BLaER1 treated with 17β-estradiol and CSF1 and Interleukin-3, amounts not matched to agents 10 nM and 100 nM (cell line): ENCODE measurements at regions not wholly inside any gene's neighbourhood (a gene's known extent, or its start where the extent isn't known, plus 50 kb on each side); places are given as distances from the start of the nearest gene placed in this dataset.

Experiments
- H3K27ac ChIP-seq, 11 experiments: shearing (Covaris generic); formaldehyde crosslinking; 2 replicates each; pipeline ENCODE4 v1.8.1; 2022
- H3K27me3 ChIP-seq, 11 experiments: shearing (Covaris generic); formaldehyde crosslinking; 2 replicates each; pipeline ENCODE4 v1.8.1; 2022
- H3K36me3 ChIP-seq, 11 experiments: shearing (Covaris generic); formaldehyde crosslinking; 2 replicates each; pipeline ENCODE4 v1.8.1; 2022
- H3K4me1 ChIP-seq, 10 experiments: shearing (Covaris generic); formaldehyde crosslinking; 2 replicates each; pipeline ENCODE4 v1.8.1; 2022
- H3K4me2 ChIP-seq, 11 experiments: shearing (Covaris generic); formaldehyde crosslinking; 2 replicates each; pipeline ENCODE4 v1.8.1; 2022
- H3K4me3 ChIP-seq, 10 experiments: shearing (Covaris generic); formaldehyde crosslinking; 2 replicates each; pipeline ENCODE4 v1.8.1; 2022
- H3K9ac ChIP-seq, 11 experiments: shearing (Covaris generic); formaldehyde crosslinking; 2 replicates each; pipeline ENCODE4 v1.8.1; 2022
- H3K9me3 ChIP-seq, 11 experiments: shearing (Covaris generic); formaldehyde crosslinking; replicated peaks in 1 of 11; 2 replicates each; pipeline ENCODE4 v1.8.1; 2022
- H4K20me1 ChIP-seq, 11 experiments: shearing (Covaris generic); formaldehyde crosslinking; 2 replicates each; pipeline ENCODE4 v1.8.1; 2022
- Cebpa-rat ChIP-seq, 11 experiments: shearing (Covaris generic); IDR thresholded peaks; 2 replicates each; pipeline ENCODE4 v1.8.1; 2022

GRCh38 chr18:23365602-23366001 lies 87.5 kb upstream of the RIOK3 start:
- no peaks in the 10 kb centered on the region for H3K27me3 ChIP-seq
- no peak overlapping the region for H3K4me3 ChIP-seq
- no peak for TF ChIP-seq Cebpa-rat (IDR thresholded peaks at IDR 0.05)
- H4K20me1 ChIP-seq, result no peaks in the 10 kb centered on the region
- no peaks in the 10 kb centered on the region for H3K9me3 ChIP-seq
- H3K27ac ChIP-seq, result no peak overlapping the region
- peaks cover 0 to 8% (median 0%) of the 10 kb centered on the region in 11 experiments; a peak in 4 of 22 replicates for H3K36me3 ChIP-seq
- H3K9ac ChIP-seq, result no peak overlapping the region
- no peaks in the 10 kb centered on the region for H3K4me1 ChIP-seq
- no peak overlapping the region for H3K4me2 ChIP-seq

GRCh38 chr18:23369266-23369665 lies 83.8 kb upstream of the RIOK3 start:
- no peak overlapping the region for H3K4me3 ChIP-seq
- peaks cover 0 to 26% (median 6%) of the 10 kb centered on the region in 11 experiments; a peak in 10 of 22 replicates for H3K36me3 ChIP-seq
- H3K27ac ChIP-seq, result no peak overlapping the region
- no peaks in the 10 kb centered on the region for H3K9me3 ChIP-seq
- no peaks in the 10 kb centered on the region for H3K4me1 ChIP-seq
- H3K27me3 ChIP-seq, result no peaks in the 10 kb centered on the region
- no peak overlapping the region for H3K4me2 ChIP-seq
- TF ChIP-seq Cebpa-rat (IDR thresholded peaks at IDR 0.05), result no peak
- no peaks in the 10 kb centered on the region for H4K20me1 ChIP-seq
- H3K9ac ChIP-seq, result no peak overlapping the region

GRCh38 chr18:23373570-23373969 lies 79.5 kb upstream of the RIOK3 start:
- Histone ChIP-seq H3K27ac (no peak overlapping the region), H3K9me3 (no peaks in the 10 kb centered on the region), H3K4me1 (peaks cover 0 to 11% (median 0%) of the 10 kb centered on the region in 10 experiments; a peak in 4 of 20 replicates), H3K27me3 (no peaks in the 10 kb centered on the region), H4K20me1 (no peaks in the 10 kb centered on the region), H3K4me3 (no peak overlapping the region), H3K9ac (no peak overlapping the region), H3K36me3 (peaks cover 0 to 41% (median 16%) of the 10 kb centered on the region in 11 experiments; a peak in 12 of 22 replicates), H3K4me2 (no peak overlapping the region)
- no peak for TF ChIP-seq Cebpa-rat (IDR thresholded peaks at IDR 0.05)

- Histone ChIP-seq H3K27me3 (no peaks in the 10 kb centered on the region), H3K4me1 (peaks cover 0 to 11% (median 0%) of the 10 kb centered on the region in 10 experiments; a peak in 4 of 20 replicates), H3K4me3 (no peak overlapping the region), H4K20me1 (no peaks in the 10 kb centered on the region), H3K9ac (no peak overlapping the region), H3K36me3 (peaks cover 0 to 42% (median 16%) of the 10 kb centered on the region in 11 experiments; a peak in 12 of 22 replicates), H3K27ac (no peak overlapping the region), H3K4me2 (peak overlapping the region in 1 of 11 experiments; percentile 37; a peak in 1 of 22 replicates), H3K9me3 (no peaks in the 10 kb centered on the region)
- no peak for TF ChIP-seq Cebpa-rat (IDR thresholded peaks at IDR 0.05)
These were observed 75.3 kb upstream of the RIOK3 start for GRCh38 chr18:23377669-23378301.

GRCh38 chr18:23378302-23378686 lies 74.8 kb upstream of the RIOK3 start:
- Histone ChIP-seq H3K4me1 (peaks cover 0 to 11% (median 0%) of the 10 kb centered on the region in 10 experiments; a peak in 4 of 20 replicates), H3K9me3 (no peaks in the 10 kb centered on the region), H3K27me3 (no peaks in the 10 kb centered on the region), H3K36me3 (peaks cover 0 to 42% (median 15%) of the 10 kb centered on the region in 11 experiments; a peak in 12 of 22 replicates), H4K20me1 (no peaks in the 10 kb centered on the region), H3K9ac (no peak overlapping the region), H3K4me3 (no peak overlapping the region), H3K4me2 (no peak overlapping the region), H3K27ac (no peak overlapping the region)
- TF ChIP-seq Cebpa-rat (IDR thresholded peaks at IDR 0.05), result no peak

GRCh38 chr18:23380001-23380550 lies 73.0 kb upstream of the RIOK3 start:
- Histone ChIP-seq H4K20me1 (no peaks in the 10 kb centered on the region), H3K27ac (no peak overlapping the region), H3K27me3 (no peaks in the 10 kb centered on the region), H3K9ac (no peak overlapping the region), H3K4me1 (peaks cover 0 to 11% (median 0%) of the 10 kb centered on the region in 10 experiments; a peak in 4 of 20 replicates), H3K4me2 (no peak overlapping the region), H3K36me3 (peaks cover 0 to 50% (median 18%) of the 10 kb centered on the region in 11 experiments; a peak in 13 of 22 replicates), H3K4me3 (no peak overlapping the region), H3K9me3 (no peaks in the 10 kb centered on the region)
- TF ChIP-seq Cebpa-rat (IDR thresholded peaks at IDR 0.05), result no peak

- Histone ChIP-seq H3K27me3 (no peaks in the 10 kb centered on the region), H3K4me1 (peaks cover 0 to 11% (median 0%) of the 10 kb centered on the region in 10 experiments; a peak in 5 of 20 replicates)
These were observed 72.3 kb upstream of the RIOK3 start for GRCh38 chr18:23380817-23381216.

GRCh38 chr18:23383494-23383893 lies 69.6 kb upstream of the RIOK3 start:
- Histone ChIP-seq H3K4me1 (peaks cover 0 to 4% (median 0%) of the 10 kb centered on the region in 10 experiments; a peak in 1 of 20 replicates), H3K4me2 (no peak overlapping the region), H3K36me3 (peaks cover 0 to 36% (median 13%) of the 10 kb centered on the region in 11 experiments; a peak in 10 of 22 replicates), H3K27me3 (no peaks in the 10 kb centered on the region), H3K27ac (no peak overlapping the region), H3K9ac (no peak overlapping the region), H4K20me1 (no peaks in the 10 kb centered on the region), H3K9me3 (no peaks in the 10 kb centered on the region), H3K4me3 (no peak overlapping the region)
- TF ChIP-seq Cebpa-rat (IDR thresholded peaks at IDR 0.05), result no peak

More at GRCh38 chr18:23380817-23381216, 72.3 kb upstream of the RIOK3 start:
- H3K4me3 ChIP-seq, result no peak overlapping the region
- no peak overlapping the region for H3K9ac ChIP-seq
- no peaks in the 10 kb centered on the region for H3K9me3 ChIP-seq
- H3K4me2 ChIP-seq, result no peak overlapping the region
- no peaks in the 10 kb centered on the region for H4K20me1 ChIP-seq
- no peak overlapping the region for H3K27ac ChIP-seq
- TF ChIP-seq Cebpa-rat (IDR thresholded peaks at IDR 0.05), result no peak
- H3K36me3 ChIP-seq, result peaks cover 0 to 48% (median 18%) of the 10 kb centered on the region in 11 experiments; a peak in 13 of 22 replicates

- Histone ChIP-seq H3K4me3 (no peak overlapping the region), H3K27ac (no peak overlapping the region), H3K4me1 (peaks cover 0 to 4% (median 0%) of the 10 kb centered on the region in 10 experiments; a peak in 1 of 20 replicates), H4K20me1 (no peaks in the 10 kb centered on the region), H3K9me3 (no peaks in the 10 kb centered on the region), H3K9ac (no peak overlapping the region), H3K4me2 (no peak overlapping the region), H3K27me3 (no peaks in the 10 kb centered on the region), H3K36me3 (peaks cover 0 to 35% (median 13%) of the 10 kb centered on the region in 11 experiments; a peak in 10 of 22 replicates)
- no peak for TF ChIP-seq Cebpa-rat (IDR thresholded peaks at IDR 0.05)
These were observed 68.0 kb upstream of the RIOK3 start for GRCh38 chr18:23384778-23385736.
